ENCODE measurements at regions not wholly inside any gene's neighbourhood (a gene's known extent, or its start where the extent isn't known, plus 50 kb on each side); places are given as distances from the start of the nearest gene placed in this dataset.

- Histone ChIP-seq H3K36me3 (ENCODE audit: control insufficient read depth, insufficient read depth, low read length) (no peaks in the 10 kb centered on the region), H3K4me3 (ENCODE audit: low read depth, low read length) (no peak overlapping the region), H3K27me3 (replicated peaks; ENCODE audit: control insufficient read depth, insufficient read depth, low read length) (no peaks in the 10 kb centered on the region), H3K4me1 (peaks cover 12% of the 10 kb centered on the region), H3K9me3 (0 out of 2 replicates have a peak, but pooled peaks cover 17% of the 10 kb centered on the region)
- ChIA-PET CTCF (no interaction called here), POLR2A (no interaction called here)
- BruUV-seq (replicated peaks): no TSS peak
- Mint-ChIP-seq H3K27me3 (ENCODE audit: insufficient read depth, unreplicated experiment) (no peaks in the 10 kb centered on the region), H3K4me3 (ENCODE audit: unreplicated experiment) (no peak overlapping the region), H3K36me3 (ENCODE audit: insufficient read depth, unreplicated experiment) (peaks cover 2% of the 10 kb centered on the region), H3K4me1 (ENCODE audit: low read depth, unreplicated experiment) (peaks cover 13% of the 10 kb centered on the region), H3K9me3 (ENCODE audit: unreplicated experiment) (peaks cover 37% of the 10 kb centered on the region), H3K27ac (ENCODE audit: unreplicated experiment) (no peak overlapping the region)
- intact Hi-C loops (cut with micrococcal nuclease; ENCODE audit: unreplicated experiment): no loop called here
- DNase-seq: no peak
- TF ChIP-seq CTCF (IDR thresholded peaks at IDR 0.05; ENCODE audit: insufficient read depth in 1 of 2, low read depth in 1 of 2, low read length in 1 of 2, severe bottlenecking in 1 of 2, unreplicated experiment in 1 of 2): no peak
These were observed 199.4 kb upstream of the HMCN1 start for GRCh38 chr1:185534801-185535200.

- DNase-seq: no peak
- Mint-ChIP-seq H3K36me3 (ENCODE audit: insufficient read depth, unreplicated experiment) (no peaks in the 10 kb centered on the region), H3K4me1 (ENCODE audit: low read depth, unreplicated experiment) (peaks cover 13% of the 10 kb centered on the region), H3K27ac (ENCODE audit: unreplicated experiment) (no peak overlapping the region), H3K27me3 (ENCODE audit: insufficient read depth, unreplicated experiment) (no peaks in the 10 kb centered on the region), H3K9me3 (ENCODE audit: unreplicated experiment) (peaks cover 37% of the 10 kb centered on the region), H3K4me3 (ENCODE audit: unreplicated experiment) (no peak overlapping the region)
- CTCF ChIA-PET: no interaction called here
- TF ChIP-seq CTCF (IDR thresholded peaks at IDR 0.05; ENCODE audit: insufficient read depth in 1 of 2, low read depth in 1 of 2, low read length in 1 of 2, severe bottlenecking in 1 of 2, unreplicated experiment in 1 of 2): no peak
- Histone ChIP-seq H3K27me3 (replicated peaks; ENCODE audit: control insufficient read depth, insufficient read depth, low read length) (no peaks in the 10 kb centered on the region), H3K4me3 (ENCODE audit: low read depth, low read length) (no peak overlapping the region), H3K9me3 (0 out of 2 replicates have a peak, but pooled peaks cover 10% of the 10 kb centered on the region), H3K36me3 (ENCODE audit: control insufficient read depth, insufficient read depth, low read length) (no peaks in the 10 kb centered on the region), H3K4me1 (peaks cover 12% of the 10 kb centered on the region)
- intact Hi-C loops (cut with micrococcal nuclease; ENCODE audit: unreplicated experiment): no loop called here
- no TSS peak for BruUV-seq (replicated peaks)
- POLR2A ChIA-PET: no interaction called here
These were observed 200.6 kb upstream of the HMCN1 start for GRCh38 chr1:185533596-185533995.

- 0 out of 2 replicates have a peak, but pooled peaks cover 10% of the 10 kb centered on the region for H3K9me3 ChIP-seq
- Mint-ChIP-seq H3K36me3 (ENCODE audit: insufficient read depth, unreplicated experiment) (no peaks in the 10 kb centered on the region), H3K27ac (ENCODE audit: unreplicated experiment) (no peak overlapping the region), H3K4me1 (ENCODE audit: low read depth, unreplicated experiment) (peaks cover 11% of the 10 kb centered on the region), H3K4me3 (ENCODE audit: unreplicated experiment) (no peak overlapping the region), H3K9me3 (ENCODE audit: unreplicated experiment) (peaks cover 34% of the 10 kb centered on the region), H3K27me3 (ENCODE audit: insufficient read depth, unreplicated experiment) (no peaks in the 10 kb centered on the region)
- no peak for DNase-seq
- ChIA-PET CTCF (no interaction called here), POLR2A (no interaction called here)
- no peak overlapping the region for H3K4me3 ChIP-seq (ENCODE audit: low read depth, low read length)
- intact Hi-C loops (cut with micrococcal nuclease; ENCODE audit: unreplicated experiment): no loop called here
- no peaks in the 10 kb centered on the region for H3K36me3 ChIP-seq (ENCODE audit: control insufficient read depth, insufficient read depth, low read length)
- no TSS peak for BruUV-seq (replicated peaks)
- H3K4me1 ChIP-seq: peaks cover 11% of the 10 kb centered on the region
- no peaks in the 10 kb centered on the region for H3K27me3 ChIP-seq (replicated peaks; ENCODE audit: control insufficient read depth, insufficient read depth, low read length)
- no peak for TF ChIP-seq CTCF (IDR thresholded peaks at IDR 0.05; ENCODE audit: insufficient read depth in 1 of 2, low read depth in 1 of 2, low read length in 1 of 2, severe bottlenecking in 1 of 2, unreplicated experiment in 1 of 2)
These were observed 201.3 kb upstream of the HMCN1 start for GRCh38 chr1:185532856-185533255.
